Suprapubic skin (tissue), 3 donors: ENCODE measurements at regions not wholly inside any gene's neighbourhood (a gene's known extent, or its start where the extent isn't known, plus 50 kb on each side); places are given as distances from the start of the nearest gene placed in this dataset.

Experiments used
- CTCF ChIP-seq, 2 donors: fragments of 200-600 bp in 1 of 2; fragments of 450-650 bp in 1 of 2; sonication (generic) in 1 of 2; IDR thresholded peaks; one replicate each; pipeline ENCODE4 v1.5.1; 2016 to 2019; ENCODE audit warnings: antibody characterized with exemption in 2 of 2, mild to moderate bottlenecking in 1 of 2, moderate library complexity in 1 of 2
- EP300 ChIP-seq: sonication (generic); formaldehyde crosslinking; IDR thresholded peaks from one replicate; pipeline ENCODE4 v1.6.1; 2017; ENCODE audit warnings: antibody characterized with exemption

- TF ChIP-seq EP300 (no peak), CTCF (IDR thresholded peaks at IDR 0.05) (no peak)
These were observed 1255.2 kb downstream of the EFNA5 start for GRCh38 chr5:106415541-106415940.
